ENCODE measurements at regions not wholly inside any gene's neighbourhood (a gene's known extent, or its start where the extent isn't known, plus 50 kb on each side); places are given as distances from the start of the nearest gene placed in this dataset.

- TF ChIP-seq, protein P1, sequence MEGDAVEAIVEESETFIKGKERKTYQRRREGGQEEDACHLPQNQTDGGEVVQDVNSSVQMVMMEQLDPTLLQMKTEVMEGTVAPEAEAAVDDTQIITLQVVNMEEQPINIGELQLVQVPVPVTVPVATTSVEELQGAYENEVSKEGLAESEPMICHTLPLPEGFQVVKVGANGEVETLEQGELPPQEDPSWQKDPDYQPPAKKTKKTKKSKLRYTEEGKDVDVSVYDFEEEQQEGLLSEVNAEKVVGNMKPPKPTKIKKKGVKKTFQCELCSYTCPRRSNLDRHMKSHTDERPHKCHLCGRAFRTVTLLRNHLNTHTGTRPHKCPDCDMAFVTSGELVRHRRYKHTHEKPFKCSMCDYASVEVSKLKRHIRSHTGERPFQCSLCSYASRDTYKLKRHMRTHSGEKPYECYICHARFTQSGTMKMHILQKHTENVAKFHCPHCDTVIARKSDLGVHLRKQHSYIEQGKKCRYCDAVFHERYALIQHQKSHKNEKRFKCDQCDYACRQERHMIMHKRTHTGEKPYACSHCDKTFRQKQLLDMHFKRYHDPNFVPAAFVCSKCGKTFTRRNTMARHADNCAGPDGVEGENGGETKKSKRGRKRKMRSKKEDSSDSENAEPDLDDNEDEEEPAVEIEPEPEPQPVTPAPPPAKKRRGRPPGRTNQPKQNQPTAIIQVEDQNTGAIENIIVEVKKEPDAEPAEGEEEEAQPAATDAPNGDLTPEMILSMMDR (IDR thresholded peaks at IDR 0.05): no peak
- TF ChIP-seq POLR2A (IDR thresholded peaks at IDR 0.05): no peak
These were observed 281.9 kb upstream of the TUSC1 start for GRCh38 chr9:25960178-25960577.

All from testis (tissue), 2 donors.